ENCODE measurements at regions not wholly inside any gene's neighbourhood (a gene's known extent, or its start where the extent isn't known, plus 50 kb on each side); places are given as distances from the start of the nearest gene placed in this dataset.
"Not testable (repeated sequence)": the region's sequence is repeated elsewhere in the genome, so short reads cannot be mapped to it uniquely, and the experiment has no call there.

DNA sequence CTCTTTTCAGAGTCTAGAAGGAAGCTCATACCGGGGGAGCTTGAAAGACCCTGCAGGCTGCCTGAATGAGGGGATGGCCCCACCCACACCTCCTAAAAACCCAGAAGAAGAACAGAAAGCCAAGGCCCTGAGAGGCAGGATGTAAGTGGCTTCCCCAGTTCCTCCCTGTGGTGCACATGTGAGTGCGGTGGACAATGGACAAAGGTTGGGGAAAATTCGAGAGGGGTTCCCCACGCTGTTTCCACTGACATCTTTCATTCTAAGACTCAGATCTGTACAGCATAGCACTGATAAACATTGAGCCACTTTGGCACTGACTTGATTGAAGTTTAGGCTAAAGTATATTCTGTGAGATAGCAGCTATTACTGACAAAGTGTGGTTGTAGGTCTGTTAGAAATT, 79.5 kb upstream of the UMPS start:
- no peak for DNase-seq

DNA sequence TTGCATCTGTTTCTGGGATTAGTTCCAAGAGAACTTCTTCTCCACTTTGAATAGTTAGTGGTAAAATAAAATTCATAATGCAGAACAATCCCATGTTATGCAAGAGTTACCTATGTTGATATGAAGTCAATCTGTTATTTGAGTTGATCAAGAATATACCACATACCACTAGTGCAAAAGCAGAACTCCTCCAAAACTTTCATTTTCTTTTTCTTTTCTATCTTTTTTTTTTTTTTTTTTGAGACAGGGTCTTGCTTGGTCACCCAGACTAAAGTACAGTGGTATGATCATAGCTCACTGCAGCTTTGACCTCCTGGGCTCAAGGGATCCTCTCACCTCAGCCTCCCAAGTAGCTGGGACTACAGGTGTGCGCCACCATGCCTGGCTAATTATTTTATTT, 78.8 kb upstream of the UMPS start:
- not testable (repeated sequence) for DNase-seq

DNA sequence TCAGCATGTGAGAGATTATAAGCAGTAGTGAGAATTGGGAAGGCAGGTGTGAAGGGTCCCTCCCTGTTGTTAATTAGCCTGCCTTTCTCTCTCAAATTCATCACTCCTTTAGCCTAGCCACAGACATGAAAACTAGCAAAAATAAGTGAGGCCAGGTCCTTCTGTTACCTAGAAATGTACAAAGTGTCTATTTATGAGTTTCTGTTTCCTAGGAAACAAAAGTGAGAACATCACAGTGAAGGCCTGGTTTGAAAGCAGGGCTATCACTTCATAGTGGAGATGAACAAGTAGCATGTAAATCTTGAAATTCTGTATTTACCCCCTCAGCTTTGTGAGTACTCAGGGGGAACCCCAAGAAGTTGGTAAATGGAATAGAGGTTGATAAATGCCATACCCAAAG, 78.2 kb upstream of the UMPS start:
- DNase-seq = no peak

DNA sequence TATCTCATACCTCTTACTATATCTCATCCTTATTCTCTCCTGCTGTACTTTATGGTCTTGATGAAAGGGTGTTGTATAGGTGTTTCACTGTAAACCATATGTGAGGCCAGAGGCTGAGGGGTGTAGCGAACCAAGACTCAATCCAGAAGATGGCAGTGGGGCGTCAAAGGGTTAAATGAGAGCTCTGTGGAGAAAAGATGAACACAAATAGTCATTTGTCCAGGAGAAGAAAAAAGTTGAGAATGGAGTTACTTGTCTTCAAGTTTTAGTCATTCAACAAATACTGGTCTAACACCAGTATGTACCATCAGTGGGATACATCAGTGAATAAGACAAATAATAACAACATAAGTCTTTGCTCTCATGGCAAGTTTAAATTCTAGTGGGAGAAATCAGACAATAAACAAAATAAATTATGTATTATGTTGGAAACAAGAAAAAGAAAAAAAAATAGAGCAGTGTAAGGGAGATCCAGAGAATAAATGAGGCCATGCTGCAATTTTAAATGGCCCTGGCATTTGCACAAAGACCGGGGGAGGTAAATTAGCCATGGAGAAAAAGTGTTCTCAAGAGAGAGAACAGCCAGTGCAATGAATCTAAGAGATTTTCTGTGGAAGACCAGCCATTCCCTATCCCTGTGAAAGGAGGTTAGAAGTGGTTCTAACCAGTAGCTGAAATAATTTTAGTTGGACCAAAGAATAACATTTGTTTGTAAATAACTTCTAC, 77.0 kb upstream of the UMPS start:
- DNase-seq = no peak

DNA sequence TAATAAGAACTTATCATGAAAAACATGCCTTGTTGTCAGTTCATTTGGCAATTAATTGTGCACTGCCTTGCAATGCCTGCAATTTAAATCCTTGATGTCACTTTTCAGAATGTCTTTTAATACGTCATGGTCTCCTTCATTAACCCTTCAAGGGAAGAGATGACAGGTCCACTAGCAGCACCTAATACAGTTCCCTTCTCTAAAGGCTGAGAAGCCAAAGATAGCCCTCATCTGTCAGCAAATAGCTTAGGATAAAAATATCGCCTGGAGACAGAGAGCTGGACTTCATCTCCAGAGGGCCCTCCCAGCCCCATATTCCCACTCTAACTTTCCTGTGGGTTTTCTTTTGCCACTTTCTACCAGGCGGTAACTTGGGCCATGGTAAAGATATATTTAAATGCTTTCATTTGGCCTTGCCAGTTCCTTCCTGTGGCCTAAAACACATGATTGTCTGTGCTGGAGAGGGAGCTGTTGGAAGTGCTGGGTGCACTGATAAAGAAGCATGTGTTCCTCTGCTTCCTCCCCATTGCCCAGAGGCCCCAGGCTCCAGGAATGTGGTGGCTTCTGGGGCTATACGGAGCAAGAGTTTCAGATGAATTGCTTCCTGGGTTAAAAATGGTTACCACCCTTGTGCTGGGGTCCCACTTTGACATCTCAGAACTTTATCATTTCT, 76.3 kb upstream of the UMPS start:
- DNase-seq = no peak

DNA sequence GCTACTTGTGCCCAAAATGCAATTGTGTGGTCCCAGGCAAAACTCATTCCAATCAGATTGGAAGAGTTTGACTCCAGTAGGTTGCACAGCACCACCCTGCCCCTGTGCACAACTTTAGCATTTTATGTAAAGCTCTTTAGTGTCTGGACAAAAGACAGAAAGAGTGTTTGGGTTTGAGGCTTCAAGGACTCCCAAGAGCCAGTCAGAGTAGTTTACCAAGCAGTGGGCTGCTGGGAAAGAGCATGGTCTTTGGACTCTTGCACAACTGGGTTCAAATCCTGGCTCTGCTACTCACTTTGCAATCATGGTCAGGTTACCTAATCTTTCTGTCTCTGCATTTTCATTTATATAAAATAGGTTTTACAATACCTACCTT, 75.8 kb upstream of the UMPS start:
- no peak for DNase-seq

DNA sequence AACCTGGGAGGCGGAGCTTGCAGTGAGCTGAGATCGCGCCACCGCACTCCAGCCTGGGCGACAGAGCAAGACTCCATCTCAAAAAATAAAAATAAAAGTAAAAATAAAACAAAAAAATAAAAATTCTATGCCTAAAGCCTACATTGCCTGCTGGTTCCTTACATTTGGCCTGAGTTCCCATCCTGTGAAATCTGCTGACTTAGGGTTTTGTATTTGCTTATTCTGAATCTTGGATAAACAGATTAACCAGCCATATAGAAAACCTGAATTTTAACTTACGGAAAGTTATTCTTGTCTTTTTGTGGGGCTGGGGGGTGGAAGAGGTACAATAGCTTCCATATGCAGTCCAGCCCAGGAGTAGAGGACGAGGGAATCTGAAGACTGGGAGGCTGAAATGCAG, 73.7 kb upstream of the UMPS start:
- DNase-seq = no peak

DNA sequence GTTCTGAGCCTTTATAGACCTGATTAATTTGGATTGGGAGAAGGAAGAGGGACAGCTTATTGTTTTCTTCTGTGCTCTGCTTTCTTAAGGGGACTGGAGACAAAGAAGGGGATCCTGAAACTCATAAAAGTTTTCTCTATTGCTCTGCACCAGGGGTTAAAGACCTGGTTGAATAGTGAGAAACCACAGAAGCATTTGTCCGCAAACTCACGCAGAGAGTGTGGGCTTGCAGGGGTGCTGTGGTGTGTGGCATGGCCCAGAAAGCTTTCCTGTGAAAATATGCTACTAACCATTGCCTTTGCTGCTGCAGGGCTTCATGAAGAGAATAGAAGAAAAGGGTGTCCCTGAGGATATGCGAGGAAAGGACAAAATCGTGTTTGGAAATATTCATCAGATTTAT, 73.1 kb upstream of the UMPS start:
- no peak for DNase-seq

DNA sequence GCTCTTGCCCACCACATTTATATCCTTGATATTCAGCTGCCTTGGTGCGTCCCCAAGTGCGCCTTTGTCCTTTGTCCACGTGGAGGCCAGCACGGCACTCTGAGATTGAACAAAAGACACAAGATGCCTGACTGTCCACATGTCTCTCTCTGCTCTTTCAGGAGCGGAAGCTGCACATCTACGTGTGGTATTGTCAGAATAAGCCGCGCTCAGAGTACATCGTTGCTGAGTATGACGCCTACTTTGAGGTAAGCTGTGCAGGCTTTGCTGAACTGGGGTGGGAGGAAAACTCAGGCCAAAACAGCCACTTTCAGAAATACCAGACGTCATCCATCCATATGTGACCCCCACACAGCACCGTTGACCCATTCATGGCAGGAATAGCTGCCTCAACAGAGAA, 72.0 kb upstream of the UMPS start:
- no peak for DNase-seq

DNA sequence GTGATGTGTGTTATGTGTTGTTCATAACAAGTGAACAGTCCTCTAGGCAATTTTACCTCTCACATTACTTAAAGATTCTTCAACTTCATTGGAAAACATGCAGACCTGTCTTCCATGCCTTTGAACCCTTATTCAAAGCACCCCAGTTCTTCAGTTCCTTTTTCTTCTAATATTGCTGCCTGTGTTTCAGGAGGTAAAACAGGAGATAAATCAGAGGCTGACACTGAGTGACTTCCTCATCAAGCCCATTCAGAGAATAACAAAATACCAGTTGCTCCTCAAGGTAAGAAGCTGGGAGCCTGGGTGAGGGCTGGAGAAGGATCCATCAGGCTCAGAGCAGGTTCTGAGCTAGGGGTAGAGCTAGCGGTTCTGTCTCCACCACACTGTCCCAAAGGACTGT, 71.1 kb upstream of the UMPS start:
- no peak for DNase-seq

DNA sequence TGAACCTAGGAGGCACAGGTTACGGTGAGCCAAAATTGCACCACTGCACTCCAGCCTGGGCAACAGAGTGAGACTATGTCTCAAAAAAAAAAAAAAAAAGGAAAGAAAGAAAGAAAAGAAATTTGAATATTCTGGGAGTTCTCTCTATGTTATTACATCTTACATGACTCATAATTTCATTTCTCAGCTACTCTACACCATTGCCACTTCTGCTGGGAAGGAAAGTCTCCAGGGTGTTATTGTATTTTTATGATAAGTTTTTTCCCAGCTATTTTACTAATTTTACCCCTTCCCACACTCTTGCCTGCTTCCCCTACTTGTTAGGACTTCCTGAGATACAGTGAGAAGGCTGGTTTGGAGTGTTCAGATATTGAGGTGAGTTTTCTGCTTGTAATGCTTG, 69.7 kb upstream of the UMPS start:
- DNase-seq = no peak

DNA sequence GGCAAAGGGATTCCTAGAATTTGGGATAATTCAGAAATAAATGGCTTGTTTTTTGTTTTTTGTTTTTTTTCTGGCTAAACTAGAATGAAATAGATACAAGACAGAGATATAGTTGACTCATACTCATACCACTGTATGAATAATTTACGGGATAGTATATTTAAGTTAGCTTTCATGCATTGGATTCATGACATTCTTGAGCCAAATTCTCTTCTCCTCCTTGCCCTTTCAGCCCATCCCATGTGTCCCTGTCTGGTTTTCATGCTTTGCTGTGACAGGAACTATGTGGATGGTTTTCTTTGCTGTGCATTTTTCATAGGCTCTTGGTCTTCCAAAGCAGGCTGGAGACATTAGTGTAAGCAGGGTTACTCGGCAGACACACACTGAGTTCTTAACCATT, 66.6 kb upstream of the UMPS start:
- DNase-seq = no peak

DNA sequence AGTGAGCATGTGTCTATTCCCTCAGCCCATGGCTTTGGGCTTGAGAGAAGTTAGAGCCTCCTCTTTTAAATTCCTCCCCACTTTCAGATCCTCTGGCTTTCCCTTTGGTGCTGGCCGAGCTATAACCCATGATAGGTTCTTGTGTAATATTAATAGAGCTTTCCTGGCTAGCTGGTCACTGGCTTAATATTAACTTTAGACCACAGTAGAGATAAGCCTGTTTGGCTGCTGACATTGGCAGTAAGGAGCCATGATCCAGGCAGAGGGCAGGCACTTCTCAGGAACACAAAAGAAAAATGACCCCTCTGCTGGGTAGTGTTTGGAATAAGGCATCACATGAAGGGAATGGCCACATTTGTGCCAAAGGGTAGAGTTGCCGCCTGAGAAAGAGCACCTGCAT, 65.4 kb upstream of the UMPS start:
- no peak for DNase-seq

DNA sequence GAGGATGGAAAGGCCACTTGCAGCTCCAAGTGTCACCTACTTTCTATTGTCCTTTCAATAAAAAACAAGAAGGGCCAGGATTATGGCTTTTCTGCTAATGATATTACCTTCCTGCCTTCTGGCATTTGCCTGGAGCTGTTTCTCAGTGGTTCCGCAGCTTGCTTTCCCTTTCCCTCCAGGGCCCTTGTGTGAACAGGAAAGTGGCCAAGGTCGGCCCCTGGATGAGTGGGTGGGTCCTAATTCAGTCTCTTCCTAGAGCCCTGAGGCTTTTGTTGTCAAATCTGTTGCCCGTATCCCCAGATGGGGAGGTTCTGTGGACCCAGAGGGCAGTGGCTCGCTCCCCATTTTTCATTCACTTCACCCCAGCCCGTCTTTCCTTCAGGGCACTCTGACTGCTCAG, 64.2 kb upstream of the UMPS start:
- no peak for DNase-seq

DNA sequence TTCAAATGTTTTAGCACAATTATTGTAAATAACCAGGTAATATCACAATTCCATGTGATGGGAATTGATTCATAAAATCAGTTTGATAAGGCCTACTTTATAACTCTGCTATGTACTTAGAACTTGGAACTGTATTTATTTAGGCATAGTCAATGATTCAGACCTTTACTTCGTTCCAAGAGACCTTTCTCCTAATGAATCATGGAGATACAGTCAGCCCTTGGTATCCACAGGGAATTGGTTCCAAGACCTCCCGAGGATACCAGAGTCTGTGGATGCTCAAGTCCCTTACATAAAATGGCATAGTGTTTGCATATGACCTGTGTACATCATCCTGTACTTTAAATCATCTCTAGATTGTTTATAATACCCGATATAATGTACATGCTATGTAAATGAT, 60.8 kb upstream of the UMPS start:
- DNase-seq = no peak

DNA sequence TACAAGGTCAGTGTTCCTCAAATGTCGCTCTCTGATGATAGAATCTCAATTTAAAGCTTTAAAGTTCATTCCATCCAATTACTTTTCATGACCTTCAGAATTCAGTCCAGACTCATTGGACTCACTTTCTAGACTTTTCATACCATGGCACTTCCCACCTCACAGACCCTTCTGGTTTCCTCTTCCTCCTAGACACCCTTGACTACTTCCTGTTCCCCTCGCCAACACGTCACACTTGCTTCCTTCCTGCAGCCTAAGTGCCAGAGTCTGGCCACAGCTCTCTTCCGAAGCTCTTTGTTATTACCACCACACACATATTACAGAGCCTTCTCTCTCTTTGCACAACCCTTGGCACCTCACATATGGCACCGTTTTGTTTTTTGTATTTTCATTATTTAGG, 59.1 kb upstream of the UMPS start:
- DNase-seq = no peak

DNA sequence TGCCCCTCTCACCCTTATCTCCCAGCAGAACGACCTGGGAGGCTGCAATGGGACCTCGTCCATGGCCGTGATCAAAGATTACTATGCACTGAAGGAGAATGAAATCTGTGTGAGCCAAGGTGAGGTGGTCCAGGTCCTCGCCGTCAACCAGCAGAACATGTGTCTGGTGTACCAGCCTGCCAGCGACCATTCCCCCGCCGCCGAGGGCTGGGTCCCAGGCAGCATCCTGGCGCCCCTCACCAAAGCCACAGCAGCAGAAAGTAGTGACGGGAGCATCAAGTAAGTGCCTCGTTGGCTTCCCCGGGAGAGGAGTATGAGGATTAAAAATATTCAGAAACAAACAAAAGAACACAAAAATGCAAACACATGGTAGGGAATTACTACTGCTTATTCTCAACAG, 55.9 kb upstream of the UMPS start:
- DNase-seq = no peak

DNA sequence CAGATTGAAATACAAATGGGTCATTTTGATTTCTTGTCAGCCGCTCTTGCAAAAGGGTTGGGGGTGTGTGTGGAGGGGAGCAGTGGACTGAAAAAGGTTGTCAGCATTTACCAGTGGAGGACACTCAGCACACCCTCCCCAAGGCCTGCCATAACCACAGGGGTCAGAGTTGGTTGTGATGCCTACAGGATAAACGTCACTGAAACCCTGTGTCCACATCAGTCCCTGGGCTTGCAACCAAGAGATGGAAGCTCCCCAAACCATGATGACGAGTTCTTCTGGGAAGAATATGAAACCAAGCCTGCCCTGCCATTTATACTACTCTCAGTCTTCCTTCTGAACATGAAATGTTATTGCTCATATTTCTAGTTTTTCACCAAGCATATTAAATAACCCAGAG, 54.0 kb upstream of the UMPS start:
- no peak for DNase-seq

DNA sequence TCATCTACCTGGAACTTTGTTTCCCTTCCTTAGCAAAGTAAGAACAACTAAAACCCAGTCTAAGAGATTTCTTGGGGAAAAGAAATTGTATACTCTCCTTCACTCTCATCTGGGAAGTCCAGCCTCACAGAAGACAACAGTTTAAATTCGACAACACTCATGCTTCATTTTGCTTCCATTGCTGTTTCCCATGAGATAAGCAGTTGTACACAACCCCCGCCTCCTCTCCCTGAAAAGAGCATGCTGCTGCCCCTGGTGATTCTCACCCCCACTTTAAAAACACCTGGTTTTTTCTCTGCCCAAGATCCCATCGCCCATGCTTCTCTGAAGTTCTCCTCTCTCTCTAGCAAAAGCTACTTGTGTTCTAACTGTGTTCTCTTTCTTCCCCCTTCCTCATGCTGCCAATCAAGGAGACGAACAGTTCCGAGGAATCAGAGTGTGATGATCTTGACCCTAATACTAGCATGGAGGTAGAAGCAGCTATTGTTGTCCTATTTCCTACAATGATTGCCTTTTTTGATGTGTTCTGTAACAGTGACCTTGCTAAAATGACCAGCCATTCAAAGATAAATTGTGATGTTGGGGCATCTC, 51.1 kb upstream of the UMPS start:
- no peak for DNase-seq
